RWPE2 (cell line): ENCODE measurements at regions not wholly inside any gene's neighbourhood (a gene's known extent, or its start where the extent isn't known, plus 50 kb on each side); places are given as distances from the start of the nearest gene placed in this dataset.
"Not testable (repeated sequence)": the region's sequence is repeated elsewhere in the genome, so short reads cannot be mapped to it uniquely, and the experiment has no call there.

Source experiments
- ATAC-seq: fragments of 200-7000 bp; cut with Tn5 transposase; 3 replicates; pipeline ENCODE4 v1.9.1; 2021; ENCODE audit warnings: low read depth
- DNase-seq: peaks from one replicate; pipeline ENCODE4 v3.0.0-alpha.2; 2020; ENCODE audit warnings: low spot score
- H3K27ac ChIP-seq: fragments of 450-650 bp; 2 replicates; pipeline ENCODE4 v1.5.1; 2017; ENCODE audit warnings: mild to moderate bottlenecking; ENCODE audit not compliant: poor library complexity, severe bottlenecking
- H3K27me3 ChIP-seq: fragments of 250-450 bp; sonication (Bioruptor Pico); 2 replicates; pipeline ENCODE4 v1.5.1; 2021; ENCODE audit warnings: mild to moderate bottlenecking, moderate library complexity; ENCODE audit not compliant: insufficient read depth, poor library complexity, severe bottlenecking
- H3K36me3 ChIP-seq: fragments of 250-450 bp; sonication (Bioruptor Pico); 2 replicates; pipeline ENCODE4 v1.5.1; 2020; ENCODE audit warnings: low read depth, mild to moderate bottlenecking, moderate library complexity
- H3K4me1 ChIP-seq: fragments of 250-450 bp; sonication (Bioruptor Pico); 2 replicates; pipeline ENCODE4 v1.5.1; 2021; ENCODE audit warnings: mild to moderate bottlenecking, moderate library complexity; ENCODE audit not compliant: insufficient read depth, poor library complexity, severe bottlenecking
- H3K4me3 ChIP-seq: fragments of 250-450 bp; sonication (Bioruptor Pico); 2 replicates; pipeline ENCODE4 v1.5.1; 2021; ENCODE audit warnings: mild to moderate bottlenecking, moderate library complexity; ENCODE audit not compliant: severe bottlenecking
- H3K9me3 ChIP-seq: fragments of 250-450 bp; sonication (Bioruptor Pico); 2 replicates; pipeline ENCODE4 v1.5.1; 2021; ENCODE audit warnings: mild to moderate bottlenecking, moderate library complexity; ENCODE audit not compliant: severe bottlenecking

DNA sequence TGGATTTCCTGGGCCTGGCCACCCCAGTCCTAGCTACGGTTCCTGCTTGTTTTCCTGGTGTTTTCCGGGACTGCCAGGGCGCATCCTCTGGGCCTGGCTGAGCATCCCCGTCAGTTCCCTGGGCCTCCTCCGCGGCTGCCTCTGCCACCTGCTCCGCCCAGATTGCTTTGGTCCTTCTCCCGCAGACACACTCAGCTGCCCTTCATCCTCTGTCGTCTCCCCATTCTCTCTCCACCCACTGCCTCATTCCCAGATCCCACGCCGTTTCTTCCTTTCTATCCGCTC lies 153.2 kb upstream of the NBPF19 start:
- peak; percentile 31; the same call in 1 of the 3 replicates for ATAC-seq
- H3K4me3 ChIP-seq, H3K27ac ChIP-seq, H3K36me3 ChIP-seq, DNase-seq, H3K4me1 ChIP-seq, H3K27me3 ChIP-seq, H3K9me3 ChIP-seq: not testable (repeated sequence)

DNA sequence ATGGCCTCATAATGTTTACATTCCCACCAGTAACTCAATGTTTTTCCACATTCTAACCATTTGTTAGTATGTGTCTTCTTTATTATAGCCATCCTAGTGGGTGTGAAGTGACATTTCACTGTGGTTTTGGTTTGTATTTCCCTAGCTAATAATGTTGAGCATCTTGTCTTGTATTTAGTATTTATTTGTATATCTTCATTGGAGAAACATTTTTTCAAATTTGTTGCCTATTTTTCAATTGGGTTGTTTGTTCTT lies 144.8 kb upstream of the NBPF19 start:
- H3K4me3 ChIP-seq, H3K27ac ChIP-seq, H3K27me3 ChIP-seq, H3K4me1 ChIP-seq, H3K36me3 ChIP-seq, ATAC-seq, H3K9me3 ChIP-seq, DNase-seq: not testable (repeated sequence)

DNA sequence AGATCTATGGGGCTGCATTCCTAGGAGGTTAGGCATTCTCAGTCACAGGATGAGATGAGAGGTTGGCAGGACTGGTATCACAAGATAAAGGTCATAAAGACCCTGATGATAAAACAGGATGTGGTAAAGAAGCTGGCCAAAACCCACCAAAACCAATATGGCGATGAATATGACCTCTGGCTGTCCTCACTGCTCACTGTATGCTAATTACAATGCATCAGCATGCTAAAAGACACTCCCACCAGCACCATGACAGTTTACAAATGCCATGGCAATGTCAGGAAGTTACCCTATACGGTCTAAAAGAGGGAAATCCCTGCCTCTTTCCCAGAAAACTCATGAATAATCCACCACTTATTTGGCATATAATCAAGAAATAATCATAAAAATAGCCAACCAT lies 138.8 kb upstream of the NBPF19 start:
- not testable (repeated sequence) for H3K36me3 ChIP-seq, H3K27ac ChIP-seq, H3K4me1 ChIP-seq, H3K4me3 ChIP-seq, H3K9me3 ChIP-seq, DNase-seq, H3K27me3 ChIP-seq
- ATAC-seq, result peak; percentile 13; the same call in 1 of the 3 replicates

DNA sequence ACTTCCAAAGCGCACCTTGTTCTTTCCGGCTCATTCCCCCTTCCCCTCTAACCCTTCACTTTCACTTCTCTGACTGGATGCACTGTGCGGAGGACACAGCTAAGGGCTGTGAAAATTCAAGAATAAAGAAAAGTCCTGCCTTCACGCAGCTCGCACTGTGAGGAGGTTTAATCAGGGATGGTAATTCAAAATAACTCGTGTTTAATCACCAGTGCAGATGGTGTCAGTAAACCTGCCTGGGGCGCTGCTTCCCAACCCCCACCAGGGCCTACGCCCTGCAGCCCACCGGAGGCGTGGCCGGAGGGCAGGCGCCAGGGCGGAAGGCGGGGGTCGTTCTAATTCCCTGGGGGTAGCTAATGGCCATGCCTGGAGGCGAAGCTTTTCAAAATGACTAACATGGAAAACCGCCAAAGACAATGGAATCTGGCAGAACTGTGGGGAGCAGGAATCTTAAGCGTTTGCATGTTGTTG lies 136.6 kb upstream of the NBPF19 start:
- ATAC-seq, result peak; percentile 69
- not testable (repeated sequence) for DNase-seq, H3K27ac ChIP-seq, H3K4me3 ChIP-seq, H3K9me3 ChIP-seq, H3K27me3 ChIP-seq, H3K36me3 ChIP-seq, H3K4me1 ChIP-seq

DNA sequence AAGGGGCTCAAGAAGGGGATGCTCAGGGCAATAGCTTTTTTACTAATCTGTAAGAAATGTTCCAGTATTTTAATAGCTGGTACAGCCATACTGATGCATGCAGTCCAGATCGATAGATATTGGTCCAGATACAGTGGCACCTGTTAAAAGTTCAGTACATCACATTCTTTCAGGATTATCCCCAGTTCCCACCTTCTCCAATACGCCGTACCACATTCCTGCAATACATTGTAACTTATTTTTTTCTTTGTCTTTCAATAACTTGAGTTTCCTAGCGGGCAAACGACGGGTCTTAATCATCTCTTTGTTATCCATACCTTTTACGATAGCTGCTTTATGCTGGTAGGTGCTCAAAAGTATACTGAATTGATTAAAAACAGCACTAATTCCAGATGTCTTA lies 136.1 kb upstream of the NBPF19 start:
- H3K9me3 ChIP-seq, H3K27me3 ChIP-seq, H3K4me1 ChIP-seq, H3K27ac ChIP-seq, H3K36me3 ChIP-seq, DNase-seq, H3K4me3 ChIP-seq: not testable (repeated sequence)
- ATAC-seq, result peak; percentile 73

DNA sequence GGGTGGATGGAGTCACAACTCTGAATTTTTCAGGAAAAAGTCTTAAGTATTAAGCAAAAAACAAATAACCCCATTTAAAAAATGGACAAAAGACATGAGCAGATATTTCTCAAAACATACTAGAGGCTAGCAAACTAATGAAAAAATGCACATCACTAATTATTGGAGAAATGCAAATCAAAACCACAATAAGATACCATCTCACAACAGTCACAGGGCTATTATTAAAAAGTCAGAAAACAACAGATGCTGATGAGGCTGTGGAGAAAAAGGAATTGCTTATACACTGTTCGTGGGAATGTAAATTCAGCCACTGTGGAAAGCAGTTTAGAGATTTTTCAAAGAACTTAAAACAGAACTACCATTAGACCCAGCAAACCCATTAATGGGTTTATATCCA lies 125.4 kb upstream of the NBPF19 start:
- not testable (repeated sequence) for H3K36me3 ChIP-seq, ATAC-seq, H3K9me3 ChIP-seq, H3K4me3 ChIP-seq, H3K27ac ChIP-seq, H3K27me3 ChIP-seq, DNase-seq, H3K4me1 ChIP-seq

DNA sequence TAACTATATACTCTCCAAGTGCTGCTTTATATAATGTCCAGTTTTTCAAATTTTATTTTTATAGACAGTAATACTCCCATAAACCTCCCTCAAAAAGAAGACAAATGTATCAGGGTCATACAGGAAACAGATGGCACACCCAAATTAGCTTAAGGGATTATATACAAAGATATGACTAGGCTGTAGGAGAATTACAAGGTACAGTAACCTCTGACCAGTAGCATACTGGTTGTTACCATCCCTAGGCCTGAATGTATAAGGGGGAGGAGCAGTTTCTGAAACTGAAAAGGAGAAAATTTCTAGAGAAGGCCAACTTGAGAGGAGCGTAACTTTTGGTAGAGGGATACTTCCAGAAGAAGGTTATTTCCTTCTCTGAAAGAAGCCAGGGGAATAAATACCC lies 122.6 kb upstream of the NBPF19 start:
- not testable (repeated sequence) for H3K4me3 ChIP-seq, H3K4me1 ChIP-seq, H3K9me3 ChIP-seq, ATAC-seq, H3K27ac ChIP-seq, H3K27me3 ChIP-seq, DNase-seq, H3K36me3 ChIP-seq

DNA sequence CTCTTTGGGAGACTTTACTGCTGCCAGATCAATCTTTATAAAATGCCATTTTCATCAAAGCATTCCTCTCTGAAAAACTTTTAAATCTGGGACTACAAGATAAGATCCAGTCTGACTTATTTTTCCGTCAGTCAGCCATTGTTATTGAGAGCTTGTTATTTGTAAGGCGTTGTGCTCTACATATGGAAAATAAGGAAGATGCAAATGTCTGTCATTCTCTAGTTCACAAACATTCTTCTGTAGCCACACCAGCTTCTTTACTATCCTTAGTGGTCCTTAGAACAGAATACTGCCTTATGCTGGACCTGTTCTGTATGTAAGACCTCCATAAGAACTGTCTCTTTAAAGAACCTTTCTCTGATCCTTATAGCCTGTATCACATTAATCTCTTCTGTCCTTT lies 120.3 kb upstream of the NBPF19 start:
- not testable (repeated sequence) for H3K4me3 ChIP-seq, H3K36me3 ChIP-seq, H3K9me3 ChIP-seq, H3K4me1 ChIP-seq, H3K27me3 ChIP-seq, DNase-seq, H3K27ac ChIP-seq, ATAC-seq

DNA sequence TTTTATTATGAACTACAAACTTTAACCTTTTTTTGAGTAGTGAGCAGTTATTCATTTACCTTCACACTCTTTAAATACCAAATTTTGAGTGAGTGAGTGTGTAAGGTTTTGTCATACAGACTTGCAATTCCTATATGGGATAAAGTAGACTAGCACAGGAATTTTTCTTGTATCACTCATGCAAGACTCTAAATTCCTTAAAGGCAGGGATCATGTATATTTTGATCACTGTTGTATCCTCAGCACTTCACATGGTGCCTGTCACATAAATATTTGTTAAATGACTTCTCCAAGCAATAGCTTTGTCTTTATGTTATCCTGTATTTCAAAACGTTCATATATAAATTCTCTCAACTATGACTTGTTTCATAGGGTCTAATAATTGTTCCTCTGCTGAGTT lies 119.1 kb upstream of the NBPF19 start:
- DNase-seq, H3K4me1 ChIP-seq, H3K9me3 ChIP-seq, H3K27ac ChIP-seq, H3K4me3 ChIP-seq, H3K27me3 ChIP-seq, H3K36me3 ChIP-seq: not testable (repeated sequence)
- peak; percentile 85 for ATAC-seq

DNA sequence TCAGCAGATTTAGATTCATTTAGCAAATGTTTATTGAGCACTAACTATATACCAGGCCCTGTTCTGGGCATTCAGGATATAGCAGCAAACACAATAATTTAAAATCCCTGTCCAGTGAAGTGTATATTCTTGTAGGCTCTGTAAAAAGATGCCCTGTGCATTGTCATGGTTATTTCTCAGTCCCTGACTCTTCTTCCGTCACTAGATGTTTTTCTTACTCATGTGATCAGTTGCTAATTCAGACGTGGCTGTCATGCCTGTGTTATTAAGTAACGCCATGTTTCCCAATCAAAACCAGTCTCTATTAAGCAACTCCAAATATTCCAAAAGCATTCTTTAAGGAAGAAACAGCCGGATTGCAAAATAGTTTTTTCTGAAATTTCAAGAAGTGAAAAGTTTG lies 118.7 kb upstream of the NBPF19 start:
- not testable (repeated sequence) for H3K4me3 ChIP-seq, H3K36me3 ChIP-seq, H3K27me3 ChIP-seq, H3K27ac ChIP-seq, H3K9me3 ChIP-seq, H3K4me1 ChIP-seq, DNase-seq
- peak; percentile 87 for ATAC-seq

DNA sequence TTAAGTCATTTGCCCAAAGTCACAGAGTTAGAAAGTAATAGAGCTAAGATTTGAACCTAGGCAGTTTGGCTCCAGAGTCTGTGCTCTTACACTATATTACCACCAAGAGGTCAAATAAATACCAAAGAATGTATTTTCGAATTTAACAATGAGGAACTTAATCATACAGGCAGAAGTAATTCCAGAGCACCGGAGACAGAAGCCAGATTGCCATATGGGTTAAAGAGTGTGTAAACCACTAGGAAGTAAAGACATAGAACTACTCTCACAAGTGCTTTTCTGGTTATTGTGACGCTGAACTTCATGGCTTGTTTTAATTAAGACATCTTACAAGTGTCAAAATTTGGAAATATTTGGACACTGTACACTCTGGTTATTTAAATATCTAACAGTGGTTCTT lies 114.5 kb upstream of the NBPF19 start:
- not testable (repeated sequence) for H3K4me1 ChIP-seq, H3K4me3 ChIP-seq, H3K9me3 ChIP-seq, H3K27ac ChIP-seq, DNase-seq, ATAC-seq, H3K36me3 ChIP-seq, H3K27me3 ChIP-seq

DNA sequence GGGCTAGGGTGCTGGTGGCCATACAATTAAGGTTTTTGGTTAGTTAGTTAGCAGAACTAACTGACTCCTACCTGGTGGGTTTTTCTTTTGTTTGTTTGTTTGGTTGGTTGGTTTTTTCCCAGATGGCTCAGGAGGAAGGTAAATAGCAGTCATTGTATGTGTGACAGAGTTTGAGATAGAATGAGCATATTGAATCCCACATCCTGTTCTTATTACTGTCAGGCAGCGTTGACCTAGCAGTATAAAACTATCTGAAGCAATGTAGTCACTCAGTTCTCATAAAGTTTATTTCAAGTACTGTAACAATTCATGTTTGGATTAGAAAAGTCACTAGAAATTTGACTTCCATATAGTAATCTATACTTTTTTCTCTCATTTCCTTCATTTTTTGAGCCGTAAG lies 113.5 kb upstream of the NBPF19 start:
- H3K4me3 ChIP-seq, H3K9me3 ChIP-seq, H3K4me1 ChIP-seq, H3K27ac ChIP-seq, ATAC-seq, H3K27me3 ChIP-seq, DNase-seq, H3K36me3 ChIP-seq: not testable (repeated sequence)
